A549 (cell line): ENCODE measurements at regions not wholly inside any gene's neighbourhood (a gene's known extent, or its start where the extent isn't known, plus 50 kb on each side); places are given as distances from the start of the nearest gene placed in this dataset.

ENCODE experiments used
- CEBPB ChIP-seq, 2 experiments: fragments of >200 bp in 1 of 2; sonication (Bioruptor Twin) in 1 of 2; formaldehyde crosslinking in 1 of 2; IDR thresholded peaks; 2 replicates each; pipeline ENCODE4 v1.6.1; 2012 to 2016
- CHD2 ChIP-seq: fragments of 150-350 bp; IDR thresholded peaks from 2 replicates; pipeline ENCODE4 v1.6.1; 2014; ENCODE audit warnings: low read length; ENCODE audit not compliant: partially characterized antibody
- EP300 ChIP-seq, 2 experiments: fragments of >200 bp; sonication (Bioruptor Twin); formaldehyde crosslinking; IDR thresholded peaks; 2 replicates in 1 of 2; 3 replicates in 1 of 2; pipeline ENCODE4 v1.6.1; 2016 to 2017
- FOSB ChIP-seq: fragments of 250-450 bp; sonication (Bioruptor Pico); IDR thresholded peaks from 2 replicates; pipeline ENCODE4 v1.5.0; 2020; ENCODE audit warnings: mild to moderate bottlenecking, moderate library complexity
- NFE2L2 ChIP-seq: fragments of 150-350 bp; conservative IDR thresholded peaks from 2 replicates; pipeline ENCODE4 v1.6.1; 2014; ENCODE audit warnings: low read length
- POLR2A ChIP-seq: IDR thresholded peaks from 2 replicates; pipeline ENCODE4 v1.6.1; 2012; ENCODE audit warnings: mild to moderate bottlenecking, low read length
- TF ChIP-seq, protein P1 (sequence below): fragments of >200 bp; sonication (Bioruptor Twin); formaldehyde crosslinking; IDR thresholded peaks from 3 replicates; pipeline ENCODE4 v1.5.1; 2016
- TF ChIP-seq, protein P2 (sequence below): fragments of 450-650 bp; IDR thresholded peaks from 2 replicates; pipeline ENCODE4 v1.6.1; 2014; ENCODE audit warnings: antibody characterized with exemption
- TF ChIP-seq, protein P3 (sequence below): fragments of 200-600 bp; sonication (generic); IDR thresholded peaks from 2 replicates; pipeline ENCODE4 v1.6.1; 2016; ENCODE audit warnings: antibody characterized with exemption, mild to moderate bottlenecking, moderate library complexity

DNA sequence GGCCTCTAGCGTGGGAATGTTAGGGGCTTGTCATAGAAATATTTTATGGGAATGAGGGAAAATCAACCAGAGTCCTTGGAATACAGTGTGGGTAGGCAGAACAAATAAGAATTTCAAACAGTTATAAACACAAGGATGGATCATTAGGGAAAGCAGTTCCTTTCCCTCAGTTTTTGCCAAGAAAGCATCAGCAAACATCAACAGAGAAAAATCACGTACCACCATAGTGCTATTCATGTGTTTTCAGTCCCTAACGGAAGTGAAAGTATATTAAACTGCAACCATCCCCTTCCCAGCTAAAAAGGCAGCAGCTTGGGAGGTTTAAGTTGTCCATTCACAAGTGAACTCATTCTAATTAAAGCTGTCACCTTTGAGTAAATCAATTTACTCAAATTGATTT is 334.4 kb upstream of the PCDH18 start:
- TF ChIP-seq, protein P1, sequence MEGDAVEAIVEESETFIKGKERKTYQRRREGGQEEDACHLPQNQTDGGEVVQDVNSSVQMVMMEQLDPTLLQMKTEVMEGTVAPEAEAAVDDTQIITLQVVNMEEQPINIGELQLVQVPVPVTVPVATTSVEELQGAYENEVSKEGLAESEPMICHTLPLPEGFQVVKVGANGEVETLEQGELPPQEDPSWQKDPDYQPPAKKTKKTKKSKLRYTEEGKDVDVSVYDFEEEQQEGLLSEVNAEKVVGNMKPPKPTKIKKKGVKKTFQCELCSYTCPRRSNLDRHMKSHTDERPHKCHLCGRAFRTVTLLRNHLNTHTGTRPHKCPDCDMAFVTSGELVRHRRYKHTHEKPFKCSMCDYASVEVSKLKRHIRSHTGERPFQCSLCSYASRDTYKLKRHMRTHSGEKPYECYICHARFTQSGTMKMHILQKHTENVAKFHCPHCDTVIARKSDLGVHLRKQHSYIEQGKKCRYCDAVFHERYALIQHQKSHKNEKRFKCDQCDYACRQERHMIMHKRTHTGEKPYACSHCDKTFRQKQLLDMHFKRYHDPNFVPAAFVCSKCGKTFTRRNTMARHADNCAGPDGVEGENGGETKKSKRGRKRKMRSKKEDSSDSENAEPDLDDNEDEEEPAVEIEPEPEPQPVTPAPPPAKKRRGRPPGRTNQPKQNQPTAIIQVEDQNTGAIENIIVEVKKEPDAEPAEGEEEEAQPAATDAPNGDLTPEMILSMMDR: no peak
- TF ChIP-seq, protein P2, sequence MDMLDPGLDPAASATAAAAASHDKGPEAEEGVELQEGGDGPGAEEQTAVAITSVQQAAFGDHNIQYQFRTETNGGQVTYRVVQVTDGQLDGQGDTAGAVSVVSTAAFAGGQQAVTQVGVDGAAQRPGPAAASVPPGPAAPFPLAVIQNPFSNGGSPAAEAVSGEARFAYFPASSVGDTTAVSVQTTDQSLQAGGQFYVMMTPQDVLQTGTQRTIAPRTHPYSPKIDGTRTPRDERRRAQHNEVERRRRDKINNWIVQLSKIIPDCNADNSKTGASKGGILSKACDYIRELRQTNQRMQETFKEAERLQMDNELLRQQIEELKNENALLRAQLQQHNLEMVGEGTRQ: no peak
- no peak for TF ChIP-seq EP300 (IDR thresholded peaks at IDR 0.05)
- TF ChIP-seq, protein P3, sequence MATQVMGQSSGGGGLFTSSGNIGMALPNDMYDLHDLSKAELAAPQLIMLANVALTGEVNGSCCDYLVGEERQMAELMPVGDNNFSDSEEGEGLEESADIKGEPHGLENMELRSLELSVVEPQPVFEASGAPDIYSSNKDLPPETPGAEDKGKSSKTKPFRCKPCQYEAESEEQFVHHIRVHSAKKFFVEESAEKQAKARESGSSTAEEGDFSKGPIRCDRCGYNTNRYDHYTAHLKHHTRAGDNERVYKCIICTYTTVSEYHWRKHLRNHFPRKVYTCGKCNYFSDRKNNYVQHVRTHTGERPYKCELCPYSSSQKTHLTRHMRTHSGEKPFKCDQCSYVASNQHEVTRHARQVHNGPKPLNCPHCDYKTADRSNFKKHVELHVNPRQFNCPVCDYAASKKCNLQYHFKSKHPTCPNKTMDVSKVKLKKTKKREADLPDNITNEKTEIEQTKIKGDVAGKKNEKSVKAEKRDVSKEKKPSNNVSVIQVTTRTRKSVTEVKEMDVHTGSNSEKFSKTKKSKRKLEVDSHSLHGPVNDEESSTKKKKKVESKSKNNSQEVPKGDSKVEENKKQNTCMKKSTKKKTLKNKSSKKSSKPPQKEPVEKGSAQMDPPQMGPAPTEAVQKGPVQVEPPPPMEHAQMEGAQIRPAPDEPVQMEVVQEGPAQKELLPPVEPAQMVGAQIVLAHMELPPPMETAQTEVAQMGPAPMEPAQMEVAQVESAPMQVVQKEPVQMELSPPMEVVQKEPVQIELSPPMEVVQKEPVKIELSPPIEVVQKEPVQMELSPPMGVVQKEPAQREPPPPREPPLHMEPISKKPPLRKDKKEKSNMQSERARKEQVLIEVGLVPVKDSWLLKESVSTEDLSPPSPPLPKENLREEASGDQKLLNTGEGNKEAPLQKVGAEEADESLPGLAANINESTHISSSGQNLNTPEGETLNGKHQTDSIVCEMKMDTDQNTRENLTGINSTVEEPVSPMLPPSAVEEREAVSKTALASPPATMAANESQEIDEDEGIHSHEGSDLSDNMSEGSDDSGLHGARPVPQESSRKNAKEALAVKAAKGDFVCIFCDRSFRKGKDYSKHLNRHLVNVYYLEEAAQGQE: no peak
- TF ChIP-seq FOSB (CRISPR knock-in tag): no peak
- no peak for TF ChIP-seq CHD2
- no peak for TF ChIP-seq POLR2A
- TF ChIP-seq NFE2L2: no peak
- TF ChIP-seq CEBPB (IDR thresholded peaks at IDR 0.05): no peak
